ENCODE measurements at regions not wholly inside any gene's neighbourhood (a gene's known extent, or its start where the extent isn't known, plus 50 kb on each side); places are given as distances from the start of the nearest gene placed in this dataset.

DNA sequence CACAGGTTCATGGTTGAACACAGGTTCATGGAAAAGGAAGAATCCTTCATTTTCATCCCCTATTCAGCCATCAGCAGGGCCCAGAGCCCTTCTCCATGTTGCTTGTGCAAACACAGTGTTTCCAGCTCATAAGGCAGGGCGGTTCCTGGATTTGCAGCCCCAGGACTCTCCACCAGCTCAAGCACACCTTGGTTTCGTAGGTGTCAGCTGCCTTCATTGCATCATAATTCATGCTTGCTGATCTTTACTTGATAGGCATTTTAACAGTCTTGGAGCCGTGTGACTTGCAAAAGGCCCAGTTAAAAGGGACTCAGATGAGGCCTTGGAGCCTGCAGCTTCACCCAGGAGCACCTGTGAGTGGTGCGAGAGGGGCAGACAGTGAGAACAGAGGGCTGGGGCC is 318.1 kb upstream of the B3GAT1 start:
- no peak for TF ChIP-seq POLR2A (IDR thresholded peaks at IDR 0.05)
- no peak for TF ChIP-seq CTCF (IDR thresholded peaks at IDR 0.05)
- TF ChIP-seq EP300 (IDR thresholded peaks at IDR 0.05; ENCODE audit: low read depth): no peak
- TF ChIP-seq POLR2AphosphoS5 (IDR thresholded peaks at IDR 0.05): no peak
